ENCODE measurements at regions not wholly inside any gene's neighbourhood (a gene's known extent, or its start where the extent isn't known, plus 50 kb on each side); places are given as distances from the start of the nearest gene placed in this dataset.

DNA sequence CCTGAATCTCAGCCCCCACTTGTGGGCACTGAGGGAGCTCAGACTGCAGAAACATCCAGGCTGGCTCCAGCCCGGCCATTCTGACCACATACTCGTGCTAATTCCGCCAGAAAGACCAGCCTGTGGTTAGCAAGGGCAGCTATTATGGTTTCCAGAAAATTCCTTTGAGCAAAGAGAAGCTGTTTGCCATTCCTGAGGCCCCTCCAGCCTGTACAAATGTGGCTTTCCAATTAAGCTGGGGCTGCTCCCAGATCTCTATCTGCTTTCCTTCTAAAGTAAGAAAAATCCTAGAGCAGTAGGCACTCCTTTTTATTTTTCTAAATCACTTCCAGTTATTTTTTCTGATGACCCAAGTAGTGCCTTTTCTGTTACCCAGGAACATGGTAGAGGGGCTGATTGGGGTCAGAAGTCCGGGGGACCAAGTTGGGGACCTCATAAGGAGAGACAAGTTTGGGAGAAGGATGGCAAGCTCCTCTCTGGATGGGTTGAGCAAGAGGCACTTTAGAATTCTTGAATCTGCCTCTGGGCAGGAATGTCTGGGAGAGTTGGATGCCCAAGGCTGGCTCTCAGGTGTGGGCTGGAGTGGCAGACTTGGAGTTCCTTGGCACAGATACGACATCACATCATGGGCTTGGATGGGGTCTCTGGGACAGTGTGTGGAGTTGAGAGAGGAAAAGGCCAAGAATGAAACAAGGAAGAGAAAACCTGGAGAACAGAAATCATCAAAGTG is 83.3 kb upstream of the TNRC6C start:
- ChIA-PET CTCF (interaction anchor here (1.4 to 1.7 kb wide), 2 partner anchors 12 to 17 kb away, joined by 4 to 5 read pairs; no protein-coding TSS in a partner anchor), POLR2A (no interaction called here)
- DNase-seq (ENCODE audit: low spot score) (no peak), ATAC-seq (no peak)
- H3K36me3 Mint-ChIP-seq = peaks cover 11% of the 10 kb centered on the region
- peaks cover 9% of the 10 kb centered on the region; the same call in 1 of the 2 replicates for H3K4me1 Mint-ChIP-seq
- no peak overlapping the region for H3K4me3 Mint-ChIP-seq
- no peak overlapping the region for H3K27ac Mint-ChIP-seq
- peaks cover 19% of the 10 kb centered on the region for H3K9me3 Mint-ChIP-seq
- H3K27me3 Mint-ChIP-seq (ENCODE audit: low read depth) = peaks cover 10% of the 10 kb centered on the region
- TF ChIP-seq, protein P1, sequence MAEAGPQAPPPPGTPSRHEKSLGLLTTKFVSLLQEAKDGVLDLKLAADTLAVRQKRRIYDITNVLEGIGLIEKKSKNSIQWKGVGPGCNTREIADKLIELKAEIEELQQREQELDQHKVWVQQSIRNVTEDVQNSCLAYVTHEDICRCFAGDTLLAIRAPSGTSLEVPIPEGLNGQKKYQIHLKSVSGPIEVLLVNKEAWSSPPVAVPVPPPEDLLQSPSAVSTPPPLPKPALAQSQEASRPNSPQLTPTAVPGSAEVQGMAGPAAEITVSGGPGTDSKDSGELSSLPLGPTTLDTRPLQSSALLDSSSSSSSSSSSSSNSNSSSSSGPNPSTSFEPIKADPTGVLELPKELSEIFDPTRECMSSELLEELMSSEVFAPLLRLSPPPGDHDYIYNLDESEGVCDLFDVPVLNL (CRISPR knock-in tag; IDR thresholded peaks at IDR 0.05; ENCODE audit: borderline replicate concordance, low read depth) = no peak
- TF ChIP-seq, protein P2, sequence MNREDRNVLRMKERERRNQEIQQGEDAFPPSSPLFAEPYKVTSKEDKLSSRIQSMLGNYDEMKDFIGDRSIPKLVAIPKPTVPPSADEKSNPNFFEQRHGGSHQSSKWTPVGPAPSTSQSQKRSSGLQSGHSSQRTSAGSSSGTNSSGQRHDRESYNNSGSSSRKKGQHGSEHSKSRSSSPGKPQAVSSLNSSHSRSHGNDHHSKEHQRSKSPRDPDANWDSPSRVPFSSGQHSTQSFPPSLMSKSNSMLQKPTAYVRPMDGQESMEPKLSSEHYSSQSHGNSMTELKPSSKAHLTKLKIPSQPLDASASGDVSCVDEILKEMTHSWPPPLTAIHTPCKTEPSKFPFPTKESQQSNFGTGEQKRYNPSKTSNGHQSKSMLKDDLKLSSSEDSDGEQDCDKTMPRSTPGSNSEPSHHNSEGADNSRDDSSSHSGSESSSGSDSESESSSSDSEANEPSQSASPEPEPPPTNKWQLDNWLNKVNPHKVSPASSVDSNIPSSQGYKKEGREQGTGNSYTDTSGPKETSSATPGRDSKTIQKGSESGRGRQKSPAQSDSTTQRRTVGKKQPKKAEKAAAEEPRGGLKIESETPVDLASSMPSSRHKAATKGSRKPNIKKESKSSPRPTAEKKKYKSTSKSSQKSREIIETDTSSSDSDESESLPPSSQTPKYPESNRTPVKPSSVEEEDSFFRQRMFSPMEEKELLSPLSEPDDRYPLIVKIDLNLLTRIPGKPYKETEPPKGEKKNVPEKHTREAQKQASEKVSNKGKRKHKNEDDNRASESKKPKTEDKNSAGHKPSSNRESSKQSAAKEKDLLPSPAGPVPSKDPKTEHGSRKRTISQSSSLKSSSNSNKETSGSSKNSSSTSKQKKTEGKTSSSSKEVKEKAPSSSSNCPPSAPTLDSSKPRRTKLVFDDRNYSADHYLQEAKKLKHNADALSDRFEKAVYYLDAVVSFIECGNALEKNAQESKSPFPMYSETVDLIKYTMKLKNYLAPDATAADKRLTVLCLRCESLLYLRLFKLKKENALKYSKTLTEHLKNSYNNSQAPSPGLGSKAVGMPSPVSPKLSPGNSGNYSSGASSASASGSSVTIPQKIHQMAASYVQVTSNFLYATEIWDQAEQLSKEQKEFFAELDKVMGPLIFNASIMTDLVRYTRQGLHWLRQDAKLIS (CRISPR knock-in tag; IDR thresholded peaks at IDR 0.05; ENCODE audit: borderline replicate concordance) = no peak
- TF ChIP-seq, protein P3, sequence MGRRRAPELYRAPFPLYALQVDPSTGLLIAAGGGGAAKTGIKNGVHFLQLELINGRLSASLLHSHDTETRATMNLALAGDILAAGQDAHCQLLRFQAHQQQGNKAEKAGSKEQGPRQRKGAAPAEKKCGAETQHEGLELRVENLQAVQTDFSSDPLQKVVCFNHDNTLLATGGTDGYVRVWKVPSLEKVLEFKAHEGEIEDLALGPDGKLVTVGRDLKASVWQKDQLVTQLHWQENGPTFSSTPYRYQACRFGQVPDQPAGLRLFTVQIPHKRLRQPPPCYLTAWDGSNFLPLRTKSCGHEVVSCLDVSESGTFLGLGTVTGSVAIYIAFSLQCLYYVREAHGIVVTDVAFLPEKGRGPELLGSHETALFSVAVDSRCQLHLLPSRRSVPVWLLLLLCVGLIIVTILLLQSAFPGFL (CRISPR knock-in tag; IDR thresholded peaks at IDR 0.05; ENCODE audit: borderline replicate concordance) = no peak
- TF ChIP-seq ZNF121 (CRISPR knock-in tag; IDR thresholded peaks at IDR 0.05) = no peak
- TF ChIP-seq ZNF317 (CRISPR knock-in tag; IDR thresholded peaks at IDR 0.05; ENCODE audit: borderline replicate concordance, low read depth) = no peak
- TF ChIP-seq NR3C1 (CRISPR knock-in tag; conservative IDR thresholded peaks at IDR 0.05; ENCODE audit: low read depth) = no peak
- TF ChIP-seq, protein P4, sequence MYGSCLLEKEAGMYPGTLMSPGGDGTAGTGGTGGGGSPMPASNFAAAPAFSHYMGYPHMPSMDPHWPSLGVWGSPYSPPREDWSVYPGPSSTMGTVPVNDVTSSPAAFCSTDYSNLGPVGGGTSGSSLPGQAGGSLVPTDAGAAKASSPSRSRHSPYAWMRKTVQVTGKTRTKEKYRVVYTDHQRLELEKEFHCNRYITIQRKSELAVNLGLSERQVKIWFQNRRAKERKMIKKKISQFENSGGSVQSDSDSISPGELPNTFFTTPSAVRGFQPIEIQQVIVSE (CRISPR knock-in tag; IDR thresholded peaks at IDR 0.05; ENCODE audit: borderline replicate concordance) = no peak
- TF ChIP-seq FOXP1 (CRISPR knock-in tag; IDR thresholded peaks at IDR 0.05; ENCODE audit: borderline replicate concordance) = no peak
- TF ChIP-seq ZNF219 (CRISPR knock-in tag; IDR thresholded peaks at IDR 0.05; ENCODE audit: borderline replicate concordance) = no peak
- TF ChIP-seq, protein P5, sequence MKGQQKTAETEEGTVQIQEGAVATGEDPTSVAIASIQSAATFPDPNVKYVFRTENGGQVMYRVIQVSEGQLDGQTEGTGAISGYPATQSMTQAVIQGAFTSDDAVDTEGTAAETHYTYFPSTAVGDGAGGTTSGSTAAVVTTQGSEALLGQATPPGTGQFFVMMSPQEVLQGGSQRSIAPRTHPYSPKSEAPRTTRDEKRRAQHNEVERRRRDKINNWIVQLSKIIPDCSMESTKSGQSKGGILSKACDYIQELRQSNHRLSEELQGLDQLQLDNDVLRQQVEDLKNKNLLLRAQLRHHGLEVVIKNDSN (CRISPR knock-in tag; IDR thresholded peaks at IDR 0.05) = no peak
- TF ChIP-seq GTF2I (CRISPR knock-in tag; conservative IDR thresholded peaks at IDR 0.05) = no peak
- TF ChIP-seq, protein P6, sequence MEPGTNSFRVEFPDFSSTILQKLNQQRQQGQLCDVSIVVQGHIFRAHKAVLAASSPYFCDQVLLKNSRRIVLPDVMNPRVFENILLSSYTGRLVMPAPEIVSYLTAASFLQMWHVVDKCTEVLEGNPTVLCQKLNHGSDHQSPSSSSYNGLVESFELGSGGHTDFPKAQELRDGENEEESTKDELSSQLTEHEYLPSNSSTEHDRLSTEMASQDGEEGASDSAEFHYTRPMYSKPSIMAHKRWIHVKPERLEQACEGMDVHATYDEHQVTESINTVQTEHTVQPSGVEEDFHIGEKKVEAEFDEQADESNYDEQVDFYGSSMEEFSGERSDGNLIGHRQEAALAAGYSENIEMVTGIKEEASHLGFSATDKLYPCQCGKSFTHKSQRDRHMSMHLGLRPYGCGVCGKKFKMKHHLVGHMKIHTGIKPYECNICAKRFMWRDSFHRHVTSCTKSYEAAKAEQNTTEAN (CRISPR knock-in tag; IDR thresholded peaks at IDR 0.05) = no peak
- TF ChIP-seq, protein P7, sequence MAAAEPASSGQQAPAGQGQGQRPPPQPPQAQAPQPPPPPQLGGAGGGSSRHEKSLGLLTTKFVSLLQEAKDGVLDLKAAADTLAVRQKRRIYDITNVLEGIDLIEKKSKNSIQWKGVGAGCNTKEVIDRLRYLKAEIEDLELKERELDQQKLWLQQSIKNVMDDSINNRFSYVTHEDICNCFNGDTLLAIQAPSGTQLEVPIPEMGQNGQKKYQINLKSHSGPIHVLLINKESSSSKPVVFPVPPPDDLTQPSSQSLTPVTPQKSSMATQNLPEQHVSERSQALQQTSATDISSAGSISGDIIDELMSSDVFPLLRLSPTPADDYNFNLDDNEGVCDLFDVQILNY (CRISPR knock-in tag; IDR thresholded peaks at IDR 0.05) = no peak
- TF ChIP-seq JAZF1 (CRISPR knock-in tag; IDR thresholded peaks at IDR 0.05) = no peak
- TF ChIP-seq, protein P8, sequence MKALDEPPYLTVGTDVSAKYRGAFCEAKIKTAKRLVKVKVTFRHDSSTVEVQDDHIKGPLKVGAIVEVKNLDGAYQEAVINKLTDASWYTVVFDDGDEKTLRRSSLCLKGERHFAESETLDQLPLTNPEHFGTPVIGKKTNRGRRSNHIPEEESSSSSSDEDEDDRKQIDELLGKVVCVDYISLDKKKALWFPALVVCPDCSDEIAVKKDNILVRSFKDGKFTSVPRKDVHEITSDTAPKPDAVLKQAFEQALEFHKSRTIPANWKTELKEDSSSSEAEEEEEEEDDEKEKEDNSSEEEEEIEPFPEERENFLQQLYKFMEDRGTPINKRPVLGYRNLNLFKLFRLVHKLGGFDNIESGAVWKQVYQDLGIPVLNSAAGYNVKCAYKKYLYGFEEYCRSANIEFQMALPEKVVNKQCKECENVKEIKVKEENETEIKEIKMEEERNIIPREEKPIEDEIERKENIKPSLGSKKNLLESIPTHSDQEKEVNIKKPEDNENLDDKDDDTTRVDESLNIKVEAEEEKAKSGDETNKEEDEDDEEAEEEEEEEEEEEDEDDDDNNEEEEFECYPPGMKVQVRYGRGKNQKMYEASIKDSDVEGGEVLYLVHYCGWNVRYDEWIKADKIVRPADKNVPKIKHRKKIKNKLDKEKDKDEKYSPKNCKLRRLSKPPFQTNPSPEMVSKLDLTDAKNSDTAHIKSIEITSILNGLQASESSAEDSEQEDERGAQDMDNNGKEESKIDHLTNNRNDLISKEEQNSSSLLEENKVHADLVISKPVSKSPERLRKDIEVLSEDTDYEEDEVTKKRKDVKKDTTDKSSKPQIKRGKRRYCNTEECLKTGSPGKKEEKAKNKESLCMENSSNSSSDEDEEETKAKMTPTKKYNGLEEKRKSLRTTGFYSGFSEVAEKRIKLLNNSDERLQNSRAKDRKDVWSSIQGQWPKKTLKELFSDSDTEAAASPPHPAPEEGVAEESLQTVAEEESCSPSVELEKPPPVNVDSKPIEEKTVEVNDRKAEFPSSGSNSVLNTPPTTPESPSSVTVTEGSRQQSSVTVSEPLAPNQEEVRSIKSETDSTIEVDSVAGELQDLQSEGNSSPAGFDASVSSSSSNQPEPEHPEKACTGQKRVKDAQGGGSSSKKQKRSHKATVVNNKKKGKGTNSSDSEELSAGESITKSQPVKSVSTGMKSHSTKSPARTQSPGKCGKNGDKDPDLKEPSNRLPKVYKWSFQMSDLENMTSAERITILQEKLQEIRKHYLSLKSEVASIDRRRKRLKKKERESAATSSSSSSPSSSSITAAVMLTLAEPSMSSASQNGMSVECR (CRISPR knock-in tag; IDR thresholded peaks at IDR 0.05; ENCODE audit: borderline replicate concordance) = no peak
- no peak for TF ChIP-seq ZNF396 (CRISPR knock-in tag; IDR thresholded peaks at IDR 0.05; ENCODE audit: borderline replicate concordance)
- no peak for TF ChIP-seq KAT7 (CRISPR knock-in tag; IDR thresholded peaks at IDR 0.05; ENCODE audit: borderline replicate concordance)
- no peak for TF ChIP-seq EMX1 (CRISPR knock-in tag; IDR thresholded peaks at IDR 0.05)
- no peak for TF ChIP-seq TEAD4 (CRISPR knock-in tag; IDR thresholded peaks at IDR 0.05)

Measured in WTC11 (cell line).